Upper lobe of left lung (tissue), 4 donors: ENCODE measurements at regions not wholly inside any gene's neighbourhood (a gene's known extent, or its start where the extent isn't known, plus 50 kb on each side); places are given as distances from the start of the nearest gene placed in this dataset.

Source experiments
- POLR2A ChIP-seq, 4 donors: fragments of 450-650 bp; IDR thresholded peaks; one replicate each; pipeline ENCODE4 v1.5.1; 2016 to 2017; ENCODE audit warnings: antibody characterized with exemption in 4 of 4, mild to moderate bottlenecking in 2 of 4
- POLR2AphosphoS5 ChIP-seq, 2 donors: sonication (generic); formaldehyde crosslinking; IDR thresholded peaks; one replicate each; pipeline ENCODE4 v1.5.1; 2017; ENCODE audit warnings: antibody characterized with exemption in 2 of 2

DNA sequence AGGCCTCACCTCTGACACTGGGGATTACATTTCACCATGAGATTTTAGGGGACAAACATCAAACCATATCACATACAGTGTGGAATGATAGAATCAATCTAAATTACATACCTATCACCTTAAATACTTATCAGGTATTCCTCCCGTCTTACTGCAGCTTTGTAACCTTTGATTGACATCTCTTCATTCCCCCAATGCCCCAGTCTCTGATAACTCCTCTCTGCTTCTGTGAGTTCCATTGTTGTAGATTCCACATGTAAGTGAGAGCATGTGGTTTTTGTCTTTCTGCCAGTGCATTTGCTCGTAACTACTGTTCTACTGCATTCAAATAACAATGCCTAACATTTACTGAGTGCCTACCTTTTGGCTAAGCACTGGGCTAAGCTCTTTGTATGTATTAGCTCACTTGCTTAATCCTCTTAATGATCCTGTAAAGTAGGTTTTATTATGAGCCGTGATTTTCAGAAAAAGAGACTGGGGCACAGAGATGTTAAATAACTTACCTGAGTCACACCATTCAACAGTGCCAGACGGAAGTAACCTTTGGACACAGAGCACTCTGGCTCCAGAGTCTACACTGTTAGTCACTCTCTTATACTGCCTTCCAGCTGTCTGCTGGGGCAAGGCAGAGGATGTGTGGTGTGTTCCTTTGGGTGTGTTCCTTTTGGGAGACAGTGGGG lies 63.7 kb upstream of the ESX1 start:
- TF ChIP-seq POLR2A (IDR thresholded peaks at IDR 0.05) (no peak), POLR2AphosphoS5 (IDR thresholded peaks at IDR 0.05) (no peak)
